ENCODE measurements at regions not wholly inside any gene's neighbourhood (a gene's known extent, or its start where the extent isn't known, plus 50 kb on each side); places are given as distances from the start of the nearest gene placed in this dataset.
"Not testable (repeated sequence)": the region's sequence is repeated elsewhere in the genome, so short reads cannot be mapped to it uniquely, and the experiment has no call there.

DNA sequence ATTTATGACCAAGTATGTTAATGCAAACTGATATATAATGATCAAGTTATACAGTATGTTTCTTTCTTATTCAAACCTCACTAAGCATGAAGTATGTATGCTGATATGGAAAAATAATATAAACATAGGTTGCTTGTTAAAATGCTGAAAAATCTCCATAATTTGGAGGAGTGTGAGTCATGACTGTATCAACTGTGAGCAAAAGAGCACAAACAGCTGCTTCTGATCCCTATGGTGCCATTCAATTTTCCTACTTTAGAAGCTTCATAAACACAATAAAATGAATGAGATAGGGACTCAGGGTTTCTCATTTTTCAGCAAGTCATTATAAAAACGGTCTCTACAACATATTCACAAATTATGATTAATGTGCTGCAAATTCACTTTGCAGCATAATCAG, 129.9 kb upstream of the TFPI start:
- peak; percentile 81 for DNase-seq (ENCODE audit: low read depth)

DNA sequence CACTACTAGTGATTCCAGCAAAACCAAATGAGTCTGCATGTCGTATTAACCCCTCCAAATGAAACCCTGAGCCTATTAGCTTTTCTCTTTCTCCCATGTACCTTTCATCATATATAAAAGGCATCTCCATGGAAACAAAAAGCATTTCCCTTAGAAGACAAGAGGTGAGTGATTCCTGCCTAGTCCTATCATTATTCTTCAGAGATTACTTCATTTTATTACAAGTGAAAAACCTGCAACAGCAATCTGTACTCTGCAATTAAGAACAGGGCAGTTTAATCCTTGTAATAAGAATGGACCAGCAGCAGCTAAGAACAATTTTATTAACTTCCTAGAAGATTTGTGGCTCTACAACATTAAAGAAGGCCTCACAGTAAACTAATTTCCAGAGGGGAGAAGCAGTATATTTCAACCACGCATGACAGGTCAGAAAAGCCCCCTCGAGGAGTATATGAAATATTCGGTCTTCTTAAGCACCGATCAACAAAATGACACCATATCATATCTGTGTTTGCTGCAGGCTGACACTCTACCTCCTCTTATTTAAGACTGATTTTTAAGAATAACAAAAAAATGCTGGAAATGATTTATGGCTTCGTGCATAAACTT, 132.3 kb upstream of the TFPI start:
- DNase-seq (ENCODE audit: low read depth): no peak

DNA sequence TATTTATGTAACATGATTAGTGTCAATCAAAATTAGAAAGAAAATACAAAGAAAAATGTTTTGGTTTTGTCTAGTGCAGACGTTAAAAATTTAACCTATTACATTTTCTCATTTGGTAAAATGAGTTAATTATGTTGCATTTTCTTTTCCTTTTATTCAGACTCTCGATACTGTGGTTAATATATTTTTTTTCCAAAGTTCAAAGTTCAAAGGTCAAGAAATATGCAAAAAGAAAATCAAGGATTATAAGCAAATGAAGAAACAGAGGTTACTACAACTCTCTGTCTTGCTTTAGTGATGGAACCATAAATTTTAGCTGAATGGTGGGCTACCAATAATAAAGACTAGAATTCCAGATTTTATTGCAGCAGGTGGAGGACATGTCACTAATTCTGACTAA, 133.3 kb upstream of the TFPI start:
- DNase-seq (ENCODE audit: low read depth): no peak

GRCh38 chr2:187689372-187689771, 135.1 kb upstream of the TFPI start:
- DNase-seq (ENCODE audit: low read depth): peak; percentile 48

DNA sequence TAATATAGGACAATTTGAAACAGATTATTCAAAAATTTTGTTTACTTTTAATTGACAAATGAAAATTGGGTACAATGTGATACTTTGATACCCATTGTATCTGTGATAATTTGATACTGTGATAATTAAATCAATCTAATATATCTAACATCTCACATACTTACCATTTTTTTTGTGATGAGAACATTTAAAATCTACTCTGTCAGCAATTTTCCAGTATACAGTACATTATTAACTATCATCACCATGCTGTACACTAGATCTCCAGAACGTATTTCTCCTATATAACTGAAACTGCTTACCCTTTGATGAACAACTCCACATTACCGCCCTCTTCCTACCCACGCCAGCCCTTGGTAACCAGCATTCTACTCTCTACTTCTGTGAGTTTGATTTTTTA, 139.7 kb upstream of the TFPI start:
- DNase-seq (ENCODE audit: low read depth): no peak

- not testable (repeated sequence) for DNase-seq (ENCODE audit: low read depth)
These were observed 142.4 kb upstream of the TFPI start for GRCh38 chr2:187696644-187697043.

DNA sequence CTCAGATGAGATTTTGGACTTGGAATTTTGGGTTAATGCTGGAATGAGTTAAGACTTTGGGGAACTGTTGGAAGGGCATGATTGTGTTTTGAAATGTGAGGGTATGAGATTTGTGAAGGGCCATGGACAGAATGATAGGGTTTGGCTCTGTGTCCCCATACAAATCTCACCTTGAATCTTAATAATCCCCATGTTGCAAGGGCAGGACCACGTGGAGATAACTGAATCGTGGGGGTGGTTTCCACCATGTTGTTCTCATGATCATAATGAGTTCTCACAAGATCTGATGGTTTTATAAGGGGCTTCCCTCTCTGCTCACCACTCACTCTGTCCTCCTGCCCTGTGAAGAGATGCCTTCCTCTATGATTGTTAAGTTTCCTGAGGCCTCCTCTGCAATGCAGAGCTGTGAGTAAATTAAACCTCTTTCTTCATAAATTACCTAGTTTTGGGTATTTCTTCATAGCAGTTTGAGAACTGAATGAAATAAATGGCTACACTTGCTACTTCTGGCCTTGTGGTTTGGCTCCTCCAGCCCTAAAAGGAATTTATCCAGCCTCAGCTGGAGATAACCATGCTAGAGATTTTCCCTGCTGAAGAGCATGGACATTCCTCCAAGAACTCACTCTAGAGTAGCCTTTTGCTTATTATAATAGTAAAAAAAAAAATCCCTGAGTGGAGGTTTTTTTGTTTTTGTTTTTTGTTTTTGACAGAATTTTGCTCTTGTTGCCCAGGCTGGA, 144.3 kb upstream of the TFPI start:
- no peak for DNase-seq (ENCODE audit: low read depth)

DNA sequence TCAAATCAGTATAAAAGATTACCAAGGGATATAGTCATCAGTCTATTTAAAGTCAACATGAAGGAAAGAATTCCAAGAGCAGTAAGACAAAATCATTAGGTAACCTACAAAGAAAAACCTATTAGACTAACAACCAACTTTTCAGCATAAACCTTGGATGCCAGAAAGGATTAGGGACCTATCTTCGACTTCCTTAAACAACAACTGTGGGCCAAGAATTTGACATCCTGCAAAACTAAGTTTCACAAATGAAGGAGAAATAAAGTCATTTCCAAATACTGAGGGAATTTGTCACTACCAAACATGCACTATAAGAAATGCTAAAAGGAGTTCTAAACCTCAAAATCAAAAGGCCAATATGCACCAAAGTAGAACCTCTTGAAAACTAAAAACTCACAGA, 147.9 kb upstream of the TFPI start:
- DNase-seq (ENCODE audit: low read depth): no peak

GRCh38 chr2:187708272-187708671, 154.0 kb upstream of the TFPI start:
- DNase-seq (ENCODE audit: low read depth): no peak

- DNase-seq (ENCODE audit: low read depth): no peak
These were observed 154.8 kb upstream of the TFPI start for GRCh38 chr2:187709065-187709464.

GRCh38 chr2:187710791-187711521, 156.7 kb upstream of the TFPI start:
- peak; percentile 21 for DNase-seq (ENCODE audit: low read depth)

DNA sequence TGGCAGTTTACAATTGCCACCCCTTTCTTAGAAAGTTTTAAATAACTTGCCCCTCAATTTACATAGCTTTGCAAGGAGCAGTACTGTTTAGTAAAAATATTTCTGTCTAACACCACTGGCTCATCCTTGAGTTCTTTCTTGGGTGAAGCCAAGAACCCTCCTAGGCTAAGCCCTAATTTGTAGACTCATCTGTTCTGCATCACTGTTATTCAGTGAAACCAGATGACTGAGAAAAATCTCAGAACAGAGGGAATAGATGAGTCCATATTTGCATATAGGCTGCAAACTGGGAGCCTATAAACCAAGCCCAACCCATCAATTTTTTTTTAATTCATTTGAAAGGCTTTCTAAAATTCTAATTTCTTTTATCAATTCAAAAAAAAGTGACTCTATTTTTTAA, 161.4 kb upstream of the TFPI start:
- DNase-seq (ENCODE audit: low read depth): no peak

- no peak for DNase-seq (ENCODE audit: low read depth)
These were observed 162.1 kb upstream of the TFPI start for GRCh38 chr2:187716301-187716700.

GRCh38 chr2:187718092-187718491, 163.9 kb upstream of the TFPI start:
- DNase-seq (ENCODE audit: low read depth): no peak

- DNase-seq (ENCODE audit: low read depth): no peak
These were observed 165.3 kb upstream of the TFPI start for GRCh38 chr2:187719510-187719909.

GRCh38 chr2:187748958-187749357, 194.7 kb upstream of the TFPI start:
- no peak for DNase-seq (ENCODE audit: low read depth)

- no peak for DNase-seq (ENCODE audit: low read depth)
These were observed 195.7 kb upstream of the TFPI start for GRCh38 chr2:187749804-187750431.

DNA sequence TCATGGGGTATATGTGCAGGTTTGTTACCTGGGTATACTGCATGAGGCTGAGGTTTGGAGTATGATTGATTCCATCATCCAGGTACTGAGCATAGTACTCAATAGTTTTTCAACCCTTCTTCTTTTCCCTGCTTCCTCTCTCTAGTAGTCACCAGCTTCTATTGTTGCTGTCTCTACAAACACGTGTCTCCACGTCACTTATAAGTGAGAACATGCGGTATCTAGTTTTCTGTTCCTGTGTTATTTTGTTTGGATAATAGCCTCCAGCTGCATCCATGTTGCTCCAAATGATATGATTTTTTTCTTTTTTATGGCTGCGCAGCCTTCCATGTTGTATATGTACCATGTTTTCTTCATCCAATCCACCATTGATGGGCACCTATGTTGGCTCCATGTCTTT, 214.8 kb upstream of the TFPI start:
- no peak for DNase-seq (ENCODE audit: low read depth)

- peak; percentile 11 for DNase-seq (ENCODE audit: low read depth)
These were observed 215.2 kb upstream of the TFPI start for GRCh38 chr2:187769437-187769836.

- DNase-seq (ENCODE audit: low read depth): peak; percentile 76
These were observed 220.4 kb upstream of the TFPI start for GRCh38 chr2:187774551-187775071.

DNA sequence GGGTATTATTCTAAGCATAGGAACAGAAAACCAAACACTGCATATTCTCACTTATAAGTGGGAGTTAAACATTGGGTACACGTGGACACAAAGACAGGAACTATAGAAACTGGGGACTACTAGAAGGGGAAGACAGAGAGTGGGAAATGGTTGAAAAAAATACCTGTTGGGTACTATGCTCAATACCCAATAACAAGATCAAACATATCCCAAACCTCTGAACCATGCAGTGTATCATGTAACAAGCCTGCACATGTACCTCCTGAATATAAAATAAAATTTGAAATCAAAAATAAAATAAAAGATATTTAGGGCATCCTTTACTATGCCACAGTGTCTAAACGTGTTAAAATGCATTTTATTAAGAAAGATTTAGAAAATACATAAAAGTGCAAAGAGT, 221.0 kb upstream of the TFPI start:
- DNase-seq (ENCODE audit: low read depth): no peak

DNA sequence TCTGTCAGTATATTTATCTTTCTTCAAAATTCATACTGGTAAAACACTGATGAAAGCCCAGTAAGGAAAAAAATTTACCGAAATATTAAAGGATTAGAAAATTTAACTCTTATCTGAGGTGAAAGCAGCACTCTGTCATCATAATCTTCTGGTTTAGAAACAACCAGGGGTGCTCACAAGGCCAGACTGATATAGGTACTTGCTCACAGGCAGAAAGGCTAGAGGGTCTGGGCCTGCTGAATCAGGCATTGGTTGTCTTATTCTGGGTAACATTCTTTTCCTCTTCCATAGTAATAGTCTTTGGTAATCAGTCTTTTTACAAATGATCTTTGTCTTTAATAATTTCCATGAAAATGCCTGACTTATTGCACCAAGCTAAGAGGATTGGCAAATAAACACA, 221.4 kb upstream of the TFPI start:
- DNase-seq (ENCODE audit: low read depth): no peak

Measured in LHCN-M2 (cell line).